Fibroblast of skin of left quadriceps (primary cell): ENCODE measurements at regions not wholly inside any gene's neighbourhood (a gene's known extent, or its start where the extent isn't known, plus 50 kb on each side); places are given as distances from the start of the nearest gene placed in this dataset.
A peak's percentile ranks its signal among the peaks of the same experiment; 100 is the strongest.

Experiments
- DNase-seq, 2 experiments: peaks; one replicate each; pipeline ENCODE4 v3.0.0-alpha.2; 2013; ENCODE audit warnings: low read depth in 2 of 2

- peak; percentile 17 to 25 for DNase-seq
Observed at GRCh38 chr4:162356181-162356580, 192.4 kb upstream of the FSTL5 start.

GRCh38 chr4:162352580-162353107 is 188.8 kb upstream of the FSTL5 start:
- DNase-seq, result no peak

GRCh38 chr4:162350331-162350730 is 186.5 kb upstream of the FSTL5 start:
- no peak for DNase-seq

- DNase-seq, result no peak
Observed at GRCh38 chr4:162349395-162349794, 185.6 kb upstream of the FSTL5 start.

- DNase-seq, result no peak
Observed at GRCh38 chr4:162347842-162348213, 184.0 kb upstream of the FSTL5 start.

GRCh38 chr4:162347156-162347841 is 183.5 kb upstream of the FSTL5 start:
- DNase-seq, result no peak

- DNase-seq, result no peak
Observed at GRCh38 chr4:162343967-162344366, 180.2 kb upstream of the FSTL5 start.

GRCh38 chr4:162341533-162341932 is 177.7 kb upstream of the FSTL5 start:
- DNase-seq, result no peak

- DNase-seq, result no peak
Observed at GRCh38 chr4:162323919-162324318, 160.1 kb upstream of the FSTL5 start.

- DNase-seq, result no peak
Observed at GRCh38 chr4:162322054-162322453, 158.3 kb upstream of the FSTL5 start.

GRCh38 chr4:162285753-162286152 is 122.0 kb upstream of the FSTL5 start:
- no peak for DNase-seq

- no peak for DNase-seq
Observed at GRCh38 chr4:162282684-162283083, 118.9 kb upstream of the FSTL5 start.

GRCh38 chr4:162274354-162274753 is 110.6 kb upstream of the FSTL5 start:
- no peak for DNase-seq

GRCh38 chr4:162272215-162272614 is 108.4 kb upstream of the FSTL5 start:
- DNase-seq, result no peak

- DNase-seq, result no peak
Observed at GRCh38 chr4:162268911-162269310, 105.1 kb upstream of the FSTL5 start.

- no peak for DNase-seq
Observed at GRCh38 chr4:162265802-162266201, 102.0 kb upstream of the FSTL5 start.

GRCh38 chr4:162245051-162245450 is 81.3 kb upstream of the FSTL5 start:
- DNase-seq, result no peak

GRCh38 chr4:162241857-162242256 is 78.1 kb upstream of the FSTL5 start:
- DNase-seq, result no peak

GRCh38 chr4:162239992-162240769 is 76.4 kb upstream of the FSTL5 start:
- no peak for DNase-seq

GRCh38 chr4:162237676-162238075 is 73.9 kb upstream of the FSTL5 start:
- DNase-seq, result no peak

- DNase-seq, result no peak
Observed at GRCh38 chr4:162234595-162234994, 70.8 kb upstream of the FSTL5 start.

- DNase-seq, result no peak
Observed at GRCh38 chr4:162232349-162232748, 68.5 kb upstream of the FSTL5 start.

- DNase-seq, result peak in 1 of 2 experiments; percentile 0
Observed at GRCh38 chr4:162229670-162230069, 65.9 kb upstream of the FSTL5 start.
